IMR-90 (cell line): ENCODE measurements at regions not wholly inside any gene's neighbourhood (a gene's known extent, or its start where the extent isn't known, plus 50 kb on each side); places are given as distances from the start of the nearest gene placed in this dataset.
"Not testable (repeated sequence)": the region's sequence is repeated elsewhere in the genome, so short reads cannot be mapped to it uniquely, and the experiment has no call there.

ENCODE experiments used
- ATAC-seq: fragments of 200-7000 bp; cut with Tn5 transposase; 2 replicates; pipeline ENCODE4 v1.9.1; 2020; ENCODE audit warnings: low read depth, mild to moderate bottlenecking, moderate library complexity
- BruUV-seq: library from RNA; stranded (reverse); fragments of 400-500 nt; replicated peaks from 2 replicates; lab custom pipeline; 2021; lab: Mats Ljungman, UMichigan
- CTCF ChIA-PET: fragments of 300-600 bp; formaldehyde crosslinking; extraction: SDS; loops from one replicate; lab custom pipeline; 2021; ENCODE audit warnings: antibody characterized with exemption; lab: Yijun Ruan, JAX
- POLR2A ChIA-PET: fragments of 300-600 bp; sonication (Branson Sonifier 250); formaldehyde crosslinking; loops from one replicate; lab custom pipeline; 2022; ENCODE audit warnings: antibody characterized with exemption; ENCODE audit not compliant: unreplicated experiment; lab: Charles Lee
- DNase-seq: peaks from one replicate; pipeline ENCODE4 v3.0.0; 2013
- H2AFZ ChIP-seq: replicated peaks from 2 replicates; pipeline ENCODE3; 2013; ENCODE audit warnings: low read length, mild to moderate bottlenecking; ENCODE audit not compliant: poor library complexity
- H2AK5ac ChIP-seq: 2 replicates; pipeline ENCODE4 v1.6.1; 2013; ENCODE audit warnings: low read depth, low read length, inconsistent platforms
- H2AK9ac ChIP-seq: replicated peaks from 2 replicates; pipeline ENCODE3; 2013; ENCODE audit warnings: mild to moderate bottlenecking, low read depth, low read length, moderate library complexity; ENCODE audit not compliant: poor library complexity
- H2BK120ac ChIP-seq: 2 replicates; pipeline ENCODE4 v1.6.1; 2013; ENCODE audit warnings: low read depth, low read length, inconsistent platforms
- H2BK15ac ChIP-seq: 3 replicates; pipeline ENCODE4 v1.6.1; 2013; ENCODE audit warnings: low read depth, low read length, inconsistent platforms
- H2BK20ac ChIP-seq: 2 replicates; pipeline ENCODE4 v1.6.1; 2013; ENCODE audit warnings: low read depth, mild to moderate bottlenecking, inconsistent platforms, low read length, moderate library complexity
- H2BK5ac ChIP-seq: 2 replicates; pipeline ENCODE4 v1.6.1; 2013; ENCODE audit warnings: mild to moderate bottlenecking, low read depth, low read length, inconsistent platforms; ENCODE audit not compliant: poor library complexity, severe bottlenecking
- H3K14ac ChIP-seq: replicated peaks from 2 replicates; pipeline ENCODE4 v1.6.1; 2013; ENCODE audit warnings: low read depth, low read length, inconsistent platforms
- H3K18ac ChIP-seq: 2 replicates; pipeline ENCODE4 v1.6.1; 2013; ENCODE audit warnings: low read depth, low read length, control low read depth
- H3K23ac ChIP-seq: 2 replicates; pipeline ENCODE4 v1.6.1; 2013; ENCODE audit warnings: low read depth, low read length, inconsistent platforms
- H3K27ac ChIP-seq: 2 replicates; pipeline ENCODE4 v1.5.1; 2013; ENCODE audit warnings: mild to moderate bottlenecking, control low read depth, low read length; ENCODE audit not compliant: insufficient read depth
- H3K27me3 ChIP-seq: 2 replicates; pipeline ENCODE4 v1.6.1; 2013; ENCODE audit warnings: low read length; ENCODE audit not compliant: control insufficient read depth, insufficient read depth
- H3K36me3 ChIP-seq: 2 replicates; pipeline ENCODE4 v1.6.1; 2013; ENCODE audit warnings: low read length, mixed read lengths; ENCODE audit not compliant: control insufficient read depth, insufficient read depth
- H3K4ac ChIP-seq: 2 replicates; pipeline ENCODE4 v1.6.1; 2013; ENCODE audit warnings: low read depth, low read length, inconsistent platforms
- H3K4me1 ChIP-seq: 2 replicates; pipeline ENCODE4 v1.6.1; 2013; ENCODE audit warnings: low read length, mixed read lengths; ENCODE audit not compliant: control insufficient read depth, insufficient read depth
- H3K4me2 ChIP-seq: 2 replicates; pipeline ENCODE4 v1.6.1; 2013; ENCODE audit warnings: low read depth, mild to moderate bottlenecking, control low read depth, low read length, moderate library complexity
- H3K4me3 ChIP-seq: 2 replicates; pipeline ENCODE4 v1.5.1; 2013; ENCODE audit warnings: low read depth, mild to moderate bottlenecking, control low read depth, low read length, moderate library complexity; ENCODE audit not compliant: insufficient read depth
- H3K56ac ChIP-seq: 2 replicates; pipeline ENCODE4 v1.6.1; 2013; ENCODE audit warnings: low read length, inconsistent platforms; ENCODE audit not compliant: insufficient read depth; ENCODE audit errors: extremely low read depth
- H3K79me1 ChIP-seq, 2 experiments: 2 replicates each; pipeline ENCODE4 v1.6.1; 2013; ENCODE audit warnings: low read length in 2 of 2, inconsistent platforms in 1 of 2, low read depth in 1 of 2
- H3K9ac ChIP-seq: 2 replicates; pipeline ENCODE4 v1.6.1; 2013; ENCODE audit warnings: low read depth, low read length, control low read depth
- H3K9me1 ChIP-seq: 2 replicates; pipeline ENCODE4 v1.6.1; 2013; ENCODE audit warnings: low read length, inconsistent platforms; ENCODE audit not compliant: insufficient read depth
- H3K9me3 ChIP-seq: 2 replicates; pipeline ENCODE4 v1.6.1; 2013; ENCODE audit warnings: low read length; ENCODE audit not compliant: control insufficient read depth, insufficient read depth
- H4K20me1 ChIP-seq: 2 replicates; pipeline ENCODE4 v1.6.1; 2013; ENCODE audit warnings: low read length, inconsistent platforms; ENCODE audit not compliant: insufficient read depth
- H4K5ac ChIP-seq: 2 replicates; pipeline ENCODE4 v1.6.1; 2013; ENCODE audit warnings: mild to moderate bottlenecking, low read depth, low read length, control low read depth
- H4K8ac ChIP-seq, 2 experiments: 2 replicates each; pipeline ENCODE4 v1.6.1; 2013; ENCODE audit warnings: low read depth in 2 of 2, low read length in 2 of 2, control low read depth in 1 of 2, inconsistent platforms in 1 of 2
- H4K91ac ChIP-seq: 2 replicates; pipeline ENCODE4 v1.6.1; 2013; ENCODE audit warnings: low read depth, low read length, inconsistent platforms; ENCODE audit not compliant: insufficient read depth
- WGBS, 2 experiments: methylation state at CpG; one replicate each; pipeline versions ENCODE4 v1.1.5 to v1.1.7; 2013; ENCODE audit warnings: missing lambda C conversion rate in 2 of 2; ENCODE audit not compliant: insufficient read length in 1 of 2; ENCODE audit errors: extremely low coverage in 2 of 2; 5-methylcytosine and 5-hydroxymethylcytosine counted together
- dilution Hi-C: fragments of 300-500 bp; cut with HindIII; formaldehyde crosslinking; loops from one replicate; pipeline ENCODE4 v1.14.3; 2018; ENCODE audit warnings: low sequenced_read_pairs; ENCODE audit not compliant: unreplicated experiment
- in situ Hi-C: fragments of 300-500 bp; cut with MboI; formaldehyde crosslinking; loops from 3 replicates; pipeline ENCODE4 v1.14.3; 2019; ENCODE audit warnings: low sequenced_read_pairs, inconsistent platforms, mixed read lengths
- intact Hi-C: fragments of 100-400 bp; cut with micrococcal nuclease; formaldehyde crosslinking; loops from 2 replicates; pipeline ENCODE4 v1.10.0; 2022

GRCh38 chr4:3935406-3935805, 169.2 kb downstream of the ADRA2C start:
- H2AFZ ChIP-seq, H3K4me3 ChIP-seq, BruUV-seq, H3K56ac ChIP-seq, H3K27ac ChIP-seq, in situ Hi-C loops, H3K79me1 ChIP-seq, H4K5ac ChIP-seq, H3K23ac ChIP-seq, H4K8ac ChIP-seq, H3K36me3 ChIP-seq, H2AK9ac ChIP-seq, H3K9me1 ChIP-seq, H2BK20ac ChIP-seq, H3K4me1 ChIP-seq, H3K9me3 ChIP-seq, H4K91ac ChIP-seq, H3K4ac ChIP-seq, H3K18ac ChIP-seq, H2AK5ac ChIP-seq, ATAC-seq, dilution Hi-C loops, H3K27me3 ChIP-seq, CTCF ChIA-PET, H3K14ac ChIP-seq, intact Hi-C loops, H2BK120ac ChIP-seq, H3K4me2 ChIP-seq, DNase-seq, H3K9ac ChIP-seq, H2BK15ac ChIP-seq, POLR2A ChIA-PET, H4K20me1 ChIP-seq, H2BK5ac ChIP-seq: not testable (repeated sequence)
- no CpG with 5 or more reads among the region's 10 CpGs for WGBS, 2 experiments
